ENCODE measurements at regions not wholly inside any gene's neighbourhood (a gene's known extent, or its start where the extent isn't known, plus 50 kb on each side); places are given as distances from the start of the nearest gene placed in this dataset.

DNA sequence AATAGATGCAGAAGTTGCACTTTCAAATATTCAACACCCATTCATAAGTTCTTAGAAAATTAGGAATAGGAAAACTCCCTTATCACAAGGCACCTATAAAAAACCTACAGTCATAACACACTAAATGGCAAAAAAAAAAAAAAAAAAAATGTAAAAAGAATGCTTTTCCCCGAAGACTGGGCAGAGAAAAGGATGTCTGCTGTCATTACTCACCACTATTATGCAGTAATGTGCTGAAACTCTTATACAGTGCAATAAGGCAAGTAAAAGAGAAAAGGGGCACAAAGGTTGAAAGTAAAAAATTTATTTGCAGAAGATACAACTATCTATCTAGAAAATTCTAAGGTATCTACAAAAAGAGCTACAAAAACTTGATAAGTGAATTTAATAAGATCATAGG is 607.8 kb upstream of the ARID1B start:
- Histone ChIP-seq H4K20me1 (ENCODE audit: insufficient read depth, low read length) (no peaks in the 10 kb centered on the region), H3K9me2 (replicated peaks; ENCODE audit: insufficient read depth, low read length) (no peaks in the 10 kb centered on the region), H3K4me1 (ENCODE audit: low read length) (no peaks in the 10 kb centered on the region), H3K9me3 (replicated peaks; ENCODE audit: insufficient read depth, low read length) (no peaks in the 10 kb centered on the region), H2AFZ (ENCODE audit: low read length) (no peak overlapping the region), H3K27ac (ENCODE audit: low read length) (no peak overlapping the region), H3K4me2 (ENCODE audit: low read depth, low read length) (no peak overlapping the region), H3F3A (ENCODE audit: insufficient read depth, low read length) (no peaks in the 10 kb centered on the region), H3K4me3 (ENCODE audit: low read length) (no peak overlapping the region), H3K27me3 (replicated peaks; ENCODE audit: insufficient read depth, low read length) (no peaks in the 10 kb centered on the region), H3K9ac (ENCODE audit: low read length) (no peak overlapping the region), H3K79me2 (ENCODE audit: low read length) (no peaks in the 10 kb centered on the region), H3K36me3 (replicated peaks; ENCODE audit: insufficient read depth, low read length) (no peaks in the 10 kb centered on the region)
- TF ChIP-seq EZH2 (optimal IDR thresholded peaks at IDR 0.05; ENCODE audit: low read depth, low read length) (no peak), EZH2phosphoT487 (IDR thresholded peaks at IDR 0.05; ENCODE audit: low read length) (no peak)
- TF ChIP-seq, protein P1, sequence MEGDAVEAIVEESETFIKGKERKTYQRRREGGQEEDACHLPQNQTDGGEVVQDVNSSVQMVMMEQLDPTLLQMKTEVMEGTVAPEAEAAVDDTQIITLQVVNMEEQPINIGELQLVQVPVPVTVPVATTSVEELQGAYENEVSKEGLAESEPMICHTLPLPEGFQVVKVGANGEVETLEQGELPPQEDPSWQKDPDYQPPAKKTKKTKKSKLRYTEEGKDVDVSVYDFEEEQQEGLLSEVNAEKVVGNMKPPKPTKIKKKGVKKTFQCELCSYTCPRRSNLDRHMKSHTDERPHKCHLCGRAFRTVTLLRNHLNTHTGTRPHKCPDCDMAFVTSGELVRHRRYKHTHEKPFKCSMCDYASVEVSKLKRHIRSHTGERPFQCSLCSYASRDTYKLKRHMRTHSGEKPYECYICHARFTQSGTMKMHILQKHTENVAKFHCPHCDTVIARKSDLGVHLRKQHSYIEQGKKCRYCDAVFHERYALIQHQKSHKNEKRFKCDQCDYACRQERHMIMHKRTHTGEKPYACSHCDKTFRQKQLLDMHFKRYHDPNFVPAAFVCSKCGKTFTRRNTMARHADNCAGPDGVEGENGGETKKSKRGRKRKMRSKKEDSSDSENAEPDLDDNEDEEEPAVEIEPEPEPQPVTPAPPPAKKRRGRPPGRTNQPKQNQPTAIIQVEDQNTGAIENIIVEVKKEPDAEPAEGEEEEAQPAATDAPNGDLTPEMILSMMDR (IDR thresholded peaks at IDR 0.05; ENCODE audit: low read length), result no peak
- no peak for DNase-seq

DNA sequence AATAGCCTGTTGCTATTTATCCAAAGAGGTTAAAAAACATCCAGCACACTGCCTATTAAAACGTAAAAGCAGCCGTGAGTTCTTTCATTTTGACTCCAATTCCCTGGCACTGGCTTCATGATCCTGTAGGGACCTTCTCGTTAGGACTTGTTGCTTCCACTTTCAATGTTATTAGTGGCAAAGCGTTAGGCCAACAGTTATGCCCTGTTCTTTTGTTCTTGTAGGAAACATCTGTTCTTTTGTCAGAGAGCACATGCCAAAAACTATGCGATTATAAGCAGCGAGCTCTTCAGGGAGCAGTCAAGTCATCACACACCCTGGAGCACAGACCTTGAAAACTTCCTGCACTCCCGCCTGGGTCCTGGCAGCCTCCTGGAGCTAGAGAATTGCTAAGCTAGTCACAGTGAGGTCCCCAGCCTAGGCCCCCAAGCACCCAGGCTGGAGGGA is 609.5 kb upstream of the ARID1B start:
- TF ChIP-seq EZH2phosphoT487 (IDR thresholded peaks at IDR 0.05; ENCODE audit: low read length) (no peak), EZH2 (optimal IDR thresholded peaks at IDR 0.05; ENCODE audit: low read depth, low read length) (no peak)
- TF ChIP-seq, protein P1 (IDR thresholded peaks at IDR 0.05; ENCODE audit: low read length), result no peak
- no peaks in the 10 kb centered on the region for H3K9me2 ChIP-seq (replicated peaks; ENCODE audit: insufficient read depth, low read length)
- no peaks in the 10 kb centered on the region for H3K27me3 ChIP-seq (replicated peaks; ENCODE audit: insufficient read depth, low read length)
- no peak overlapping the region for H3K27ac ChIP-seq (ENCODE audit: low read length)
- H3K4me1 ChIP-seq (ENCODE audit: low read length), result no peaks in the 10 kb centered on the region
- no peaks in the 10 kb centered on the region for H4K20me1 ChIP-seq (ENCODE audit: insufficient read depth, low read length)
- no peak overlapping the region for H2AFZ ChIP-seq (ENCODE audit: low read length)
- no peak overlapping the region for H3K4me2 ChIP-seq (ENCODE audit: low read depth, low read length)
- H3K4me3 ChIP-seq (ENCODE audit: low read length), result no peak overlapping the region
- no peaks in the 10 kb centered on the region for H3K9me3 ChIP-seq (replicated peaks; ENCODE audit: insufficient read depth, low read length)
- H3K9ac ChIP-seq (ENCODE audit: low read length), result no peak overlapping the region
- H3K79me2 ChIP-seq (ENCODE audit: low read length), result no peaks in the 10 kb centered on the region
- DNase-seq, result no peak
- no peaks in the 10 kb centered on the region for H3K36me3 ChIP-seq (replicated peaks; ENCODE audit: insufficient read depth, low read length)
- no peaks in the 10 kb centered on the region for H3F3A ChIP-seq (ENCODE audit: insufficient read depth, low read length)

DNA sequence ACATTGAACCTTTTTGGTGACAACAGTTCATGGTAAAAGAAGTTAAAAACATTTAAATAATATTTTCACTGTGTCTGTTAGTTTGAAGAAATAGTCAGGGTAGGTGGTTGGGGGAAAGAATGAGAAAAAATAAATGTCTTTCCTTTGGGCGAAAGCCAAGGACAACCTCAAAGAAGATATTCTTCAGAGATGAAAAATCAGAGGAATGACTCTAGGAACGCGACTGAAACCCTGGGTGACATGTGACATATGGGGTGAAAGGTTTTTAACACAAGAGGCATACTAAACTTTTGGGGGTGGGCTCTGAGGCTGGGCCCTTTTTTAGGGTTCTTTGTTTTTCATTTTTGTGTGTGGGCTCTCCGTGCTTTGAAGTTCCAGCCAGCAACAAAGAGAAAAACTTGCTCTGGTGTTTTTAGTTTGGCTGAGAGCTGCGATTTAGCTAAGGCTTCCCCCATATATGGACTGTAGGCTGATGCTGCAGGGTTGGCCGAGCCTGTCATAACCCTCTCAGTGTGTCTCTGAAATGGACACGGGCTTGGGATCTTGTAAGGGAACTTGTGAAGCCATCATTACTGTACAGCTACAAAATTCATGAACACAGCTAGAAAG is 610.1 kb upstream of the ARID1B start:
- TF ChIP-seq EZH2 (optimal IDR thresholded peaks at IDR 0.05; ENCODE audit: low read depth, low read length) (no peak), EZH2phosphoT487 (IDR thresholded peaks at IDR 0.05; ENCODE audit: low read length) (no peak)
- TF ChIP-seq, protein P1 (IDR thresholded peaks at IDR 0.05; ENCODE audit: low read length), result no peak
- Histone ChIP-seq H3K9me2 (replicated peaks; ENCODE audit: insufficient read depth, low read length) (no peaks in the 10 kb centered on the region), H3K4me3 (ENCODE audit: low read length) (no peak overlapping the region), H3K27ac (ENCODE audit: low read length) (no peak overlapping the region), H3K79me2 (ENCODE audit: low read length) (no peaks in the 10 kb centered on the region), H3K27me3 (replicated peaks; ENCODE audit: insufficient read depth, low read length) (no peaks in the 10 kb centered on the region), H3K36me3 (replicated peaks; ENCODE audit: insufficient read depth, low read length) (no peaks in the 10 kb centered on the region), H3K9ac (ENCODE audit: low read length) (no peak overlapping the region), H4K20me1 (ENCODE audit: insufficient read depth, low read length) (no peaks in the 10 kb centered on the region), H3F3A (ENCODE audit: insufficient read depth, low read length) (no peaks in the 10 kb centered on the region), H3K4me2 (ENCODE audit: low read depth, low read length) (no peak overlapping the region), H3K4me1 (ENCODE audit: low read length) (no peaks in the 10 kb centered on the region), H2AFZ (ENCODE audit: low read length) (no peak overlapping the region), H3K9me3 (replicated peaks; ENCODE audit: insufficient read depth, low read length) (no peaks in the 10 kb centered on the region)
- DNase-seq, result no peak
